Sigmoid colon (tissue), 6 donors: ENCODE measurements at regions not wholly inside any gene's neighbourhood (a gene's known extent, or its start where the extent isn't known, plus 50 kb on each side); places are given as distances from the start of the nearest gene placed in this dataset.

Source experiments
- DNase-seq: peaks from one replicate; pipeline ENCODE4 v3.0.0-alpha.2; 2019
- H3K27ac ChIP-seq, 4 donors: fragments of 200-600 bp; sonication (generic); one replicate each; pipeline ENCODE4 v1.5.1; 2016 to 2019; ENCODE audit warnings: mild to moderate bottlenecking in 1 of 4
- H3K27me3 ChIP-seq, 3 donors: fragments of 200-600 bp; sonication (generic); one replicate each; pipeline ENCODE4 v1.5.1; 2019; ENCODE audit warnings: mild to moderate bottlenecking in 1 of 3
- H3K36me3 ChIP-seq, 4 donors: fragments of 200-600 bp; sonication (generic); one replicate each; pipeline ENCODE4 v1.5.1; 2016 to 2019
- H3K4me1 ChIP-seq, 4 donors: fragments of 200-600 bp; sonication (generic); one replicate each; pipeline ENCODE4 v1.5.1; 2017 to 2019
- H3K4me3 ChIP-seq, 4 donors: fragments of 200-600 bp; sonication (generic); one replicate each; pipeline ENCODE4 v1.5.1; 2017 to 2019; ENCODE audit warnings: mild to moderate bottlenecking in 2 of 4, moderate library complexity in 1 of 4
- H3K9me3 ChIP-seq, 4 donors: fragments of 200-600 bp in 3 of 4; sonication (generic) in 3 of 4; one replicate each; pipeline versions ENCODE4 v1.5.1 to v1.6.1; 2013 to 2019
- EP300 ChIP-seq, 4 donors: sonication (generic); formaldehyde crosslinking; IDR thresholded peaks; one replicate each; pipeline ENCODE4 v1.6.1; 2017; ENCODE audit warnings: antibody characterized with exemption in 4 of 4
- POLR2A ChIP-seq, 2 donors: fragments of 450-650 bp; IDR thresholded peaks; one replicate each; pipeline ENCODE4 v1.6.1; 2016; ENCODE audit warnings: antibody characterized with exemption in 2 of 2, mild to moderate bottlenecking in 2 of 2, moderate library complexity in 2 of 2
- POLR2AphosphoS5 ChIP-seq, 4 donors: sonication (generic); formaldehyde crosslinking; IDR thresholded peaks; one replicate each; pipeline ENCODE4 v1.6.1; 2017; ENCODE audit warnings: antibody characterized with exemption in 4 of 4
- WGBS, 2 donors: extraction: QIAGEN DNeasy Blood & Tissue Kit; methylation state at CpG; one replicate each; pipeline ENCODE4 v1.1.7; 2013; 5-methylcytosine and 5-hydroxymethylcytosine counted together
- intact Hi-C: fragments of 100-400 bp; cut with DNase I; formaldehyde crosslinking; loops from one replicate; pipeline ENCODE4 v1.15.1; 2023
- TF ChIP-seq, protein P1 (sequence below), 4 experiments: fragments of 450-650 bp in 3 of 4; fragments of 200-600 bp in 1 of 4; IDR thresholded peaks; one replicate each; pipeline ENCODE4 v1.5.1; 2016 to 2019; ENCODE audit warnings: antibody characterized with exemption in 4 of 4, mild to moderate bottlenecking in 3 of 4, moderate library complexity in 2 of 4
- donor health status: healthy with polysubstance abuse.
- donor health status: healthy.

DNA sequence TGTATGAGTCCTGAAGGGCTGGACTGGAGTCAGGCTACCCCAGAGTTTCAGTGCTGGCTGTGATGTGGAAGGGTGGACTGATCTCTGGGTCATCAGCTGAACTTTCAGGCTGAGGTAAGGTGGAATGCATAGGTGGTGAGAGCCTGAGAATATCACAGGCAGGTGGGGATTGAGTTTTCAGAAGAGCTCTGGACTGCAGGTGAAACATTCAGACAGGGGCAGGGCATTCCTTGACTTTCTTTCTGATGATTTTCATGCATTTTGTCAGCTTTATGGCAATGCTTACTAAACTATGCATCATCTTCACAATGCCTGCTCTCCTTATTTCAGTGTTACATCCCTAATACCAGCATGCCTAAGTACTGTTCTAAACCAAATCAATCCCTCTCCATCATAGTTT, 755.0 kb downstream of the KCNA4 start:
- Histone ChIP-seq H3K4me1 (no peaks in the 10 kb centered on the region), H3K36me3 (no peaks in the 10 kb centered on the region), H3K9me3 (no peaks in the 10 kb centered on the region), H3K4me3 (no peak overlapping the region), H3K27ac (no peak overlapping the region), H3K27me3 (no peaks in the 10 kb centered on the region)
- no peak for DNase-seq
- intact Hi-C loops: no loop called here
- TF ChIP-seq POLR2AphosphoS5 (IDR thresholded peaks at IDR 0.05) (no peak), EP300 (IDR thresholded peaks at IDR 0.05) (no peak), POLR2A (IDR thresholded peaks at IDR 0.05) (no peak)
- TF ChIP-seq, protein P1, sequence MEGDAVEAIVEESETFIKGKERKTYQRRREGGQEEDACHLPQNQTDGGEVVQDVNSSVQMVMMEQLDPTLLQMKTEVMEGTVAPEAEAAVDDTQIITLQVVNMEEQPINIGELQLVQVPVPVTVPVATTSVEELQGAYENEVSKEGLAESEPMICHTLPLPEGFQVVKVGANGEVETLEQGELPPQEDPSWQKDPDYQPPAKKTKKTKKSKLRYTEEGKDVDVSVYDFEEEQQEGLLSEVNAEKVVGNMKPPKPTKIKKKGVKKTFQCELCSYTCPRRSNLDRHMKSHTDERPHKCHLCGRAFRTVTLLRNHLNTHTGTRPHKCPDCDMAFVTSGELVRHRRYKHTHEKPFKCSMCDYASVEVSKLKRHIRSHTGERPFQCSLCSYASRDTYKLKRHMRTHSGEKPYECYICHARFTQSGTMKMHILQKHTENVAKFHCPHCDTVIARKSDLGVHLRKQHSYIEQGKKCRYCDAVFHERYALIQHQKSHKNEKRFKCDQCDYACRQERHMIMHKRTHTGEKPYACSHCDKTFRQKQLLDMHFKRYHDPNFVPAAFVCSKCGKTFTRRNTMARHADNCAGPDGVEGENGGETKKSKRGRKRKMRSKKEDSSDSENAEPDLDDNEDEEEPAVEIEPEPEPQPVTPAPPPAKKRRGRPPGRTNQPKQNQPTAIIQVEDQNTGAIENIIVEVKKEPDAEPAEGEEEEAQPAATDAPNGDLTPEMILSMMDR (IDR thresholded peaks at IDR 0.05): no peak

DNA sequence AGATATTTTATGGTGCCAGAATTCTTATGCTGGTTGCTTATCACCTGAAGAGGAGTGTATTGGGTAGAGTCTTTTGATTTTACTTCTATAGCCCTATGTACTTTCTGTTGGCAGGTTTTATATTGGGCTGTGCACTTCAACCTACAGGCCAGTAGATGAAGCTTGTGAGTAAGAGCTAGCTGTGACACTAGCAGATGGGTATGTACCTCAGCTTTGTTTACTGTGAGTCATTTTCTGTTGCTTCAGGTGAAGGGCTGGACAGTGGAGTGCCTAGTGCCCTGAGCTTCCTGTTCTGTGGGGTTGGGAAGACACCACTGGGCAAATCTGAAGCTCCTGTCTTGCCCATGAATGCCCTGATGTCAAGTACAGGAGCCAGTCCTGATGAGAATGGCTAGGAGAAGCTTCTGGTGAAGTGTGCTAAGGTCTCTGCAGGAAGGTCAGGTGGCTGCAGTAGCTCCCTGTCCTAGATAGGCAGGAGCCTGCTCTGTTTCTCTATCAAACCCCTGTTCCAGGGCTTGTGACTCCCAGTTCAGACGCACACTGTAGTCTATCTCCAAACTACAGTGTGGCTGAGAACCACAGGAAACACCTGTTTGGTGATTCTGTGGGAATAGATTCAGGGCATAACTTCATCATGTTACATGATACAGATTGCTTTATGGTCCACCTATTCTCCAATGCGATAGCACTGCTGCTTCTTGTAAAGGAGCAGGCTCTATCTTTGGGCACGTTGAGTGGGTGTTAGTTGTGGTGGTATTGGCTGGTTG, 755.7 kb downstream of the KCNA4 start:
- DNase-seq: no peak
- no peak for TF ChIP-seq POLR2A (IDR thresholded peaks at IDR 0.05)
- TF ChIP-seq EP300 (IDR thresholded peaks at IDR 0.05): no peak
- TF ChIP-seq, protein P1 (IDR thresholded peaks at IDR 0.05): no peak
- TF ChIP-seq POLR2AphosphoS5 (IDR thresholded peaks at IDR 0.05): no peak
- intact Hi-C loops: no loop called here

GRCh38 chr11:29258411-29258810, 758.4 kb downstream of the KCNA4 start:
- intact Hi-C loops: no loop called here
- TF ChIP-seq POLR2A (IDR thresholded peaks at IDR 0.05) (no peak), POLR2AphosphoS5 (IDR thresholded peaks at IDR 0.05) (no peak), EP300 (IDR thresholded peaks at IDR 0.05) (no peak)
- TF ChIP-seq, protein P1 (IDR thresholded peaks at IDR 0.05): no peak
- Histone ChIP-seq H3K4me1 (no peaks in the 10 kb centered on the region), H3K36me3 (no peaks in the 10 kb centered on the region), H3K27ac (no peak overlapping the region), H3K4me3 (no peak overlapping the region), H3K9me3 (no peaks in the 10 kb centered on the region), H3K27me3 (no peaks in the 10 kb centered on the region)
- WGBS, 2 donors: 65 to 81% methylated on average over 3 of the region's 3 CpGs
- no peak for DNase-seq

More for the DNA sequence above, 755.7 kb downstream of the KCNA4 start:
- Histone ChIP-seq H3K4me1 (no peaks in the 10 kb centered on the region), H3K36me3 (no peaks in the 10 kb centered on the region), H3K27ac (no peak overlapping the region), H3K4me3 (no peak overlapping the region), H3K9me3 (no peaks in the 10 kb centered on the region), H3K27me3 (no peaks in the 10 kb centered on the region)
- WGBS, 2 donors: 81 to 87% methylated on average over 3 of the region's 3 CpGs

DNA sequence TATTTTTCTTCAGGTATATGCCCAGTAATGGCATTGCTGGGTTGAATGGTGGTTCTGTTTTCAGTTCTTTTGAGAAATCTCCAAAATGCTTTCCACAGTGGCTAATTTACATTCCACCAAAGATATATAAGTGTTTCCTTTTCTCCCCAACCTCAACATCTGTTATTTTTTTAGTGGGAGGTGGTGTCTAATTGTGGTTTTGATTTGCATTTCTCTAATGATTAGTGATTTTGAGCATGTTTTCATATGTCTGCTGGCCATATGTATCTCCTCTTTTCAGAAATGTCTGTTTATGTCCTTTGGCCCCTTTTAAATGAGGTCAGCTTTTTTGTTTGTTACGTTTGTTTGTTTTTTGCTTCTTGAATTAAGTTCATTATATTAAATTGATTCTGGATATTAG, 760.2 kb downstream of the KCNA4 start:
- no peak for DNase-seq
- intact Hi-C loops: no loop called here
- Histone ChIP-seq H3K4me3 (no peak overlapping the region), H3K9me3 (no peaks in the 10 kb centered on the region), H3K36me3 (no peaks in the 10 kb centered on the region), H3K4me1 (no peaks in the 10 kb centered on the region), H3K27me3 (no peaks in the 10 kb centered on the region), H3K27ac (no peak overlapping the region)
- WGBS, 2 donors: 0% methylated on average over 1 of the region's 1 CpG
- TF ChIP-seq, protein P1 (IDR thresholded peaks at IDR 0.05): no peak
- TF ChIP-seq POLR2AphosphoS5 (IDR thresholded peaks at IDR 0.05) (no peak), POLR2A (IDR thresholded peaks at IDR 0.05) (no peak), EP300 (IDR thresholded peaks at IDR 0.05) (no peak)

GRCh38 chr11:29255401-29255800, 761.4 kb downstream of the KCNA4 start:
- WGBS, 2 donors: 64 to 85% methylated on average over 2 of the region's 2 CpGs
- no peaks in the 10 kb centered on the region for H3K27me3 ChIP-seq
- H3K4me1 ChIP-seq: no peaks in the 10 kb centered on the region
- H3K27ac ChIP-seq: no peak overlapping the region
- no peak overlapping the region for H3K4me3 ChIP-seq
- TF ChIP-seq, protein P1 (IDR thresholded peaks at IDR 0.05): no peak
- intact Hi-C loops: no loop called here
- H3K36me3 ChIP-seq: no peaks in the 10 kb centered on the region
- DNase-seq: no peak
- H3K9me3 ChIP-seq: no peaks in the 10 kb centered on the region
